ENCODE measurements at regions not wholly inside any gene's neighbourhood (a gene's known extent, or its start where the extent isn't known, plus 50 kb on each side); places are given as distances from the start of the nearest gene placed in this dataset.

DNA sequence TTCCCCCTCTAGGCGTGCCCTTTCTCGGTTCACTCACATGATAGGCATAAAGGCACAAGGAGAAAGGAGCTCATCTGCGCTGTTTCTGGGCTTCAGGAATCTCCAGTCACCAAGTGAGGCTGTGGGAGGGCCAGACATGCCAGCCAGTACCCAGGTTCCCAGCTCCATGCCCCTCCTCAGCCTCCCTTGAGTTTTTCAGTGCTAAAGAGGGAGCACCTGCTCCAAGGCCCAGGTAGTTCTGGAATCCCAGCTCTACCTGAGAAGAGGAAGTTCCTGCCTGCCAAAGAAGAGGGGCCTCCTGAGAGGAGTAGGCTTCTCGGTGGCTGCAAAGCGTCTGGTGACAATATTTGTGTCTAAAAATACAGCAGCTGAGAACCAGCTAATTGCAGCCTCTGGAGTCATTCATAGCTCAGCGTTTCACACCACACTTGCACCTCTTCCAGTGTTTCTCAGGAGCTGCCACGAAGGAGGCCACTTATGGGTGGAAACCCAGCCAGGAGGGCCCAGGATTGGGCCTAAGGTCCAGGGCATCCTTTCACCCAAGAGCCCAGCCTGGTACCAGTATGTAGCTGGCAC lies 197.4 kb downstream of the TRIM29 start:
- H3K9me3 Mint-ChIP-seq, result no peaks in the 10 kb centered on the region
- H3K27ac Mint-ChIP-seq, result no peak overlapping the region
- H3K36me3 Mint-ChIP-seq, result no peaks in the 10 kb centered on the region
- no peak for DNase-seq (ENCODE audit: low spot score in 2 of 2)
- no peak for ATAC-seq

- DNase-seq (ENCODE audit: low spot score in 2 of 2), result no peak
- no peak for ATAC-seq
- no peak overlapping the region for H3K27ac Mint-ChIP-seq
These were observed 200.5 kb downstream of the TRIM29 start for GRCh38 chr11:119937412-119937811.

GRCh38 chr11:119936426-119936825 lies 201.5 kb downstream of the TRIM29 start:
- H3K36me3 Mint-ChIP-seq, result no peaks in the 10 kb centered on the region
- DNase-seq (ENCODE audit: low spot score in 2 of 2), result no peak
- H3K27ac Mint-ChIP-seq, result no peak overlapping the region
- ATAC-seq, result no peak
- H3K9me3 Mint-ChIP-seq, result no peaks in the 10 kb centered on the region

More at GRCh38 chr11:119937412-119937811, 200.5 kb downstream of the TRIM29 start:
- Mint-ChIP-seq H3K9me3 (no peaks in the 10 kb centered on the region), H3K36me3 (no peaks in the 10 kb centered on the region)

- DNase-seq (ENCODE audit: low spot score in 2 of 2) (no peak), ATAC-seq (no peak)
- no peaks in the 10 kb centered on the region for H3K36me3 Mint-ChIP-seq
- no peak overlapping the region for H3K27ac Mint-ChIP-seq
- H3K9me3 Mint-ChIP-seq, result peaks cover 0 to 4% of the 10 kb centered on the region in 2 donors
These were observed 202.5 kb downstream of the TRIM29 start for GRCh38 chr11:119935349-119935925.

GRCh38 chr11:119934866-119935265 lies 203.0 kb downstream of the TRIM29 start:
- peaks cover 0 to 4% of the 10 kb centered on the region in 2 donors for H3K9me3 Mint-ChIP-seq
- no peak for DNase-seq (ENCODE audit: low spot score in 2 of 2)
- no peak overlapping the region for H3K27ac Mint-ChIP-seq
- ATAC-seq, result no peak
- H3K36me3 Mint-ChIP-seq, result no peaks in the 10 kb centered on the region

GRCh38 chr11:119934267-119934666 lies 203.6 kb downstream of the TRIM29 start:
- ATAC-seq (no peak), DNase-seq (ENCODE audit: low spot score in 2 of 2) (no peak)
- no peak overlapping the region for H3K27ac Mint-ChIP-seq
- no peaks in the 10 kb centered on the region for H3K36me3 Mint-ChIP-seq
- H3K9me3 Mint-ChIP-seq, result peaks cover 0 to 4% of the 10 kb centered on the region in 2 donors

DNA sequence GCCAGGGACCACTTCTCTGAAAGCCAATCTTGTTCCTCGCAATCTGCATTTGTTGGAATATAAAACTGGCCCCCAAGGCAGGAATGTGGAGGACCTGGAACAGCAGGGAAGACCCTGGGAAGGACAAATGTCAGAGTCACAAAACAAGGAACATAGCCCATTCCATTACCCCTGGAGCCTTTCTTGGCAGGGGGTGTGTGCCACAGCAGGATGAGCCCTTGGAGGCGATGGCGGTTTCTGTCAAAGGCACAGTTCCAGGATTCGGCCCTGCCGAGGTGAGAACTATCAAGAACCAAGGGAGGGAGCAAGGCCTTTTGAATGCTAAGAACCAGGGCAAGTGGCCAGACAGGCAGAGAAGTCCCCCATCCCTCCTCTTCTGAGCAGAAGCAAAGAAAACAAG lies 204.3 kb downstream of the TRIM29 start:
- ATAC-seq, result no peak
- H3K36me3 Mint-ChIP-seq, result no peaks in the 10 kb centered on the region
- peaks cover 0 to 4% of the 10 kb centered on the region in 2 donors for H3K9me3 Mint-ChIP-seq
- H3K27ac Mint-ChIP-seq, result no peak overlapping the region
- no peak for DNase-seq (ENCODE audit: low spot score in 2 of 2)

DNA sequence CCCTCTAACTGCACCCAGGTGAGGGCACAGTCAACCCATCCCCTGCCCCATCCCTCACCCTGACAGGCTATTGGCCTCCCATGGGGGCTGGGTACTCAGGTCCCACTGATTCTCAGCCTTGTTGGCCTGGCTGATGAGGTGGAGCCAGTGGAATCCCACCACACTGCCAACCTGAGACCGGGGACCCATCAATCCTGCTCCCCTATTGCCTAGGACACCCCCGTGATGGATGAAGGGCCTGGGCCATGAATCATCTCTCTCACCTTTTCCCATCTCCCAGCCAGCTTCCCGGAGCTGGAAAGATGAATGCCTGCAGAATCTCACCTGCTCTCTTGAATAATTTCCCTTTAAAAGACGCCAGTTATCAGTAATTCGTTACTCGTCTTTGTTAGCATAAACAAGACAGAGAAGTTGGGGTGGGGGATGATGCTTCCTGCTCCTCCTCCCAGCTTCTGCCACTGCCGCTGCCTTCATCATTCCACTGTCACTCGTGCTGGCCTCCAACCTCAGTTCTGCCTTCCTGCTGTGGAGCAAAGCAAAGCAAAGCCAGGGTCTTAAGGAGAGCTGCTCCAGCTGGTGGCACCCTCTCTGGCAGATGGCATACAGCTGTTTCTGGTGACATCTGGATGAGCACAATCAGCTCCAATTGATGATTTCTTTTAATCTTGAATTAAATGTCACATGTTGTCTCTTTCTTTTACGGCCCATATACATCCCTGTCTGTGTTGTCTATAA lies 204.0 kb upstream of the NECTIN1 start:
- H3K9me3 Mint-ChIP-seq, result peaks cover 0 to 4% of the 10 kb centered on the region in 2 donors
- no peaks in the 10 kb centered on the region for H3K36me3 Mint-ChIP-seq
- no peak for DNase-seq (ENCODE audit: low spot score in 2 of 2)
- no peak overlapping the region for H3K27ac Mint-ChIP-seq
- ATAC-seq, result no peak

GRCh38 chr11:119928047-119928446 lies 199.0 kb upstream of the NECTIN1 start:
- Mint-ChIP-seq H3K9me3 (peaks cover 0 to 12% of the 10 kb centered on the region in 2 donors), H3K27ac (no peak overlapping the region), H3K36me3 (no peaks in the 10 kb centered on the region)
- DNase-seq (ENCODE audit: low spot score in 2 of 2) (no peak), ATAC-seq (no peak)

- no peak for DNase-seq (ENCODE audit: low spot score in 2 of 2)
- Mint-ChIP-seq H3K9me3 (peaks cover 0 to 8% of the 10 kb centered on the region in 2 donors), H3K27ac (no peak overlapping the region), H3K36me3 (no peaks in the 10 kb centered on the region)
- no peak for ATAC-seq
These were observed 195.0 kb upstream of the NECTIN1 start for GRCh38 chr11:119924017-119924416.

GRCh38 chr11:119921571-119921970 lies 192.6 kb upstream of the NECTIN1 start:
- Mint-ChIP-seq H3K9me3 (peaks cover 0 to 11% of the 10 kb centered on the region in 2 donors), H3K27ac (no peak overlapping the region), H3K36me3 (no peaks in the 10 kb centered on the region)
- no peak for DNase-seq (ENCODE audit: low spot score in 2 of 2)
- ATAC-seq, result no peak

DNA sequence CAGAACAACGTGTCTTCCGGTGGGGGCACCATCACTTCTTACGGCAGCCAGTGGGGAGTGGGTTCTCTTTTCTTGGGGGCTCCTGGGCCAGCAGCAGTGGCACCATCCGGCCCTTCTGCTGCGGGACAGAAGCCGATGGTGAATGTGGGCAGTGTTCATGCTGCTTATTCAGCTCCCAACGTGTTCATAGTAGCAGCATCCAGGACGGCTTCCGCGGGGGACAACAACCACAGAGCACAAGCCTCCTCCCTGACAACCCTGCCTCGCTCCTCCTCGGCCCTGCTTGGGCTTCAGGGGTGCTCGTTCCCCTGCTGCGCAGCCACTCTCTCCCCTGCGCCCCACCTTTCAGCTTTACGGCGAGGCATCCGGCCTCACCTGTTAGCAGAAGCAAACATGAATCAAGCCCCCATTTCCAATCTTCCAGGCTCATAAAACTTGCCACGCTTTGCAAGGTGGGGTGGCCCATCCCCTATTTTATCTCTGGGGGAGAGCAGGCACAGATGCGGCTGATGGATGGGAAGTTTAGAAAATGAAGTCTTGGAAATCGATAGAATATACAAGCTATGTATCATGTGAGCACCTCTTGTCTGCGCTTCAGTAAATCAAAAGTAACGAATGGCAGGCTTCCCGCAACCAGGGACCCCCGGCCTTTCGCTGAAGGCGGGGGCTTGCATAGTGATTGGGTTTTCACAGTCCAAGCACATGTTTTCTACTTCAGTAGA lies 191.8 kb upstream of the NECTIN1 start:
- no peak for DNase-seq (ENCODE audit: low spot score in 2 of 2)
- Mint-ChIP-seq H3K36me3 (no peaks in the 10 kb centered on the region), H3K9me3 (peaks cover 0 to 11% of the 10 kb centered on the region in 2 donors), H3K27ac (no peak overlapping the region)
- ATAC-seq, result no peak

DNA sequence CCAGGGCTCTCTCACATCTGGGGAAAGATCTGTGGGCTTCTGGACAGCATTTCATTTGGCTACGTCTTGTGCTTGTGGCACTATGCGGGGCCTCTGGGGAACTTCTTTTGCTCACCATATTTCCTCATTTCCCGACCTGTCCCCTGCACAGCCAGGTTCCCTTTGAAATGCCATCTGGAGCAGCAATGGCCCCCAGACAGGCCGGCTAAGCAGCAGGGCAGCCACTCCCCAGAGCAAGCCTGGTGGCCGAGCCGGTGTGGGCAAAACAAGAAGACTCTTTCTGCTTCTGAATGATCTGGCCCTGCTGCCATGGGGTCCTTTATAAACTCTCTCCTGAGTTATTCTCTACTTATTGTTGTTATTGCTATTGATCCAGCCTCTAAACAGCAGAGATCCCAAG lies 190.7 kb upstream of the NECTIN1 start:
- DNase-seq (ENCODE audit: low spot score in 2 of 2) (no peak), ATAC-seq (no peak)
- Mint-ChIP-seq H3K36me3 (peaks cover 0 to 6% of the 10 kb centered on the region in 2 donors), H3K9me3 (peaks cover 4 to 10% of the 10 kb centered on the region in 2 donors), H3K27ac (no peak overlapping the region)

DNA sequence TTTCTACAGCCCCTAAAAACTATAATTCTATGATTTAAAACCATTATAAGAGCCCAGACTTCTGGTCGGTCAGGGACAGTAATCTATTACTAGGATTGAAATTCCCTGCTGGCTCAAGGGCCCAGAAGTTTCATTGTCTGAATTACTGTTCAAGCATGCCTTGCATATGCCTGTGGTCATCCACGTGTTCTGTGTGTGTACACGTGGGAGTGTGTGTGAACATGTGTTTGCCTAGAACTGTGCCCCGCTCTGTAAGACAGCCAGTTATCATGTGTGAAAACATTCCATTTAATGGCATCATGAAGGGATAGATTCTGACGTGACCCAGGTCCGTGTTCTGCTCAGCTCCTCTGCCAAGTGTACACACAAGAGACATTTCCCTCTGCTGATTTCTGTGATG lies 189.3 kb upstream of the NECTIN1 start:
- H3K36me3 Mint-ChIP-seq, result peaks cover 0 to 6% of the 10 kb centered on the region in 2 donors
- no peak overlapping the region for H3K27ac Mint-ChIP-seq
- peaks cover 4 to 16% of the 10 kb centered on the region in 2 donors for H3K9me3 Mint-ChIP-seq
- ATAC-seq, result no peak
- no peak for DNase-seq (ENCODE audit: low spot score in 2 of 2)

- Mint-ChIP-seq H3K36me3 (peaks cover 0 to 6% of the 10 kb centered on the region in 2 donors), H3K9me3 (peaks cover 4 to 18% of the 10 kb centered on the region in 2 donors), H3K27ac (no peak overlapping the region)
- no peak for ATAC-seq
- no peak for DNase-seq (ENCODE audit: low spot score in 2 of 2)
These were observed 187.6 kb upstream of the NECTIN1 start for GRCh38 chr11:119916568-119916967.

GRCh38 chr11:119912229-119912628 lies 183.2 kb upstream of the NECTIN1 start:
- ATAC-seq, result no peak
- DNase-seq (ENCODE audit: low spot score in 2 of 2), result no peak
- Mint-ChIP-seq H3K27ac (no peak overlapping the region), H3K9me3 (peaks cover 4 to 18% of the 10 kb centered on the region in 2 donors), H3K36me3 (peaks cover 0 to 6% of the 10 kb centered on the region in 2 donors)

DNA sequence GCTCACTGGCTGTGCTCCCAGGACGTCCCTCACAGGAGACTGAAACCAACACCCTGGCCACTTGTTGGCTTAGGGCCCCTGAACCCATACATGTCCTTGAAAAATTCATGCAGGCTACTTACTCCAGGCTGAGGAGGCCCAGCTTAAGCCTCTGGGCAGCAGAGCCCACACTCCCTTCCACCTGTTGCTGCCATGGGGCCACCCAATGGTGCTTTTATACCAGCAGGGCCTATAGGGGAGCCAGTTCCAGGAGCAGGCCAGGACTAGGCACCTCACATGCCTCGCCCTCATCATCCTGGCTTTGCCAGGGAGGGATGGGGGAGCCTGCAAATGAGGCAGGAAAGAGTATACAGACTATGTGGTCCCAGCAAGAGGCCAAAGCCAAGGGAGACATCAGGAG lies 181.7 kb upstream of the NECTIN1 start:
- DNase-seq (ENCODE audit: low spot score in 2 of 2), result no peak
- Mint-ChIP-seq H3K9me3 (peaks cover 4 to 14% of the 10 kb centered on the region in 2 donors), H3K36me3 (peaks cover 0 to 6% of the 10 kb centered on the region in 2 donors), H3K27ac (no peak overlapping the region)
- no peak for ATAC-seq

Measured in activated naive CD4-positive, alpha-beta T cell treated with anti-CD3 and anti-CD28 coated beads, Interleukin-2, amount 50 U/mL, for 72 hours (primary cell).